ENCODE measurements at regions not wholly inside any gene's neighbourhood (a gene's known extent, or its start where the extent isn't known, plus 50 kb on each side); places are given as distances from the start of the nearest gene placed in this dataset.
"Not testable (repeated sequence)": the region's sequence is repeated elsewhere in the genome, so short reads cannot be mapped to it uniquely, and the experiment has no call there.

- DNase-seq: no peak
These were observed 51.4 kb downstream of the SLC41A2 start for GRCh38 chr12:104906695-104907094.

- not testable (repeated sequence) for DNase-seq
These were observed 52.6 kb downstream of the SLC41A2 start for GRCh38 chr12:104905446-104905845.

DNA sequence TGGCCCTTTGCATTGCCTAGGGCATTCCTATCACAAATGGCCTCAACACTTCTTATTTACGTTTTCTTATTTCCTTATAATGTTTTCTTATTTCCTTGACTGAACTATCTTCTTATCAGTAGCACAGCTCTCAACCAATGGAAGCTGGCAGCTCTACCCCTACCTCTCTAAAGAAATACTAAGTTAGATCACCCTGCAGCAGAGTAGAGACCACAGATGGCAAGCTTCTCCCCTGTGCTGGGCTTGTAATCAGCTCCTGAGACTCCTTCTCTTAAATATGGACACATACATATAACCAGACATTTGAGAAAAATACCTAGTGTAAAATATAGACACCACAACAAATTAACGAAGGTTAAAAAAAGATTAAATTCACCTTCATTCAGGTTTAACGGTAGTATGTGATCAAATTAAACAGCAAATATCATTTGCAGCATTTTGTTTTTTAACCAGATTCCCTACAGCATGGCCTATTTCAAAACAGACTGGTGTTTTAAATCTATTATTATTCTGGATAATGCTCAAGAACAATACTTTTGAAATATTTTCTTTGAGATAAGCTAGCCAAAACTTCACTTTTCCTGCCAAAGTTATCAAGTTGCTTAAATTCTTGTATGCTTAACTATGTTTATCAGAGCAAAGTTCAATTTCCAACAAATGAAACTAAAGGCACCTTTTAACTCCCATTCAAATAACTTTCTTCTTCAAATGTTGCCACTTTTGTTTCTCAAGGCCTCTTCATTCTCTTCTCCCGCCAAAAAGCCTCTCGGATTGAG, 54.3 kb downstream of the SLC41A2 start:
- no peak for DNase-seq

DNA sequence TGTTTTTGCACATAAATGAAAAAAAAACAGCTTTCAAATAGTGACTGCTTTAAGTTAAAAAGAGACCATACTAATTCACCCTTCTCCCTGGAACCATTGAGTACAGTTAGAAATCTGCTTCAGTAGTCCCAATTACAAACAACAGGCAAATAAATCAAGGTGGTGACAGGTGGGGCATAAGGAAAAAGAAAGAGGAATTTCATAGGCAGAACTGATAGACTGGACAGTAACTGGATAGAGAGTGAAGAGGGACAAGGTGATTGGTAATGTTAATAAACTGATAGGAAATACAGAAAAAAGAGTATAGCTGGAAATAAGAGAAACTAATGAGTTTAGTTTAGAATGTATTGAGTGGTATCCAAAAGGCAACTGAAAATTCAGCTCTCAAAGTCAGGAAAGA, 56.0 kb downstream of the SLC41A2 start:
- DNase-seq: no peak

GRCh38 chr12:104896710-104897109, 61.4 kb downstream of the SLC41A2 start:
- no peak for DNase-seq

DNA sequence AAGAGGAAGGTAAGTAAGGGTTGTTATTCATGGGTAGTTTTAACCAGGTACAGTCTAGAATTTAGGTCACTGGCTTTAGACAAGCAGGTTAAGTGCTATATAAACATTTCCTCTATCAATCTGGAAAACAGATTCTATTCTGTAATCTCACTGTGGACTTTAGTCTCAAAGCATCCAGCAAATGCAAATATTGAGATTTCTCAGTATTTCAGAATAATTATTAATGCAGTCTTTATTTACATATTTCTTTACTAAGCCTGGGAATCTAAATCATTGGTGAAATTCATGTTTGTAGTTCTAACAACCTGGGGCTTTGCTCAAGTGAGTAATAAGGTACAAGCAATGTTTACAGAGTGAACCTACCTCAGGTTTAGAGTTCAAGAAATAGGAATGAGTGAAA, 61.9 kb downstream of the SLC41A2 start:
- DNase-seq: no peak

DNA sequence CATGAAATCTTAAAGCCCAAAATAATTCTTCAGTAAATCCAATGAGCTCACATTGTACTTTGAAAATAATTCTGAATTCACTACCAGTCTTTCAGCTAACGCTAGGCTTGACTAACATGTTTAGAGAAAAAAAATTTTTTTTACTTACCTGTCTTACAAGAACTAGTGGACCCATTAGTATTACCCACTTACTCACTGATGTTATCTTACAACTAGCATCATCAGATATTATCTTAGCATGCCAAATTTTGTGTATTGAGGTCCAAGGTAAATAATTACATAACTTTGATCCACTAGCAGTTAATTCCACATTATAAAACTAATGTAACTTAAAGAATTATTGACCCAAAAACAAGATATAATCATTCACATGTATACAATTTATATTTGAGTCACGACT, 62.7 kb downstream of the SLC41A2 start:
- no peak for DNase-seq

DNA sequence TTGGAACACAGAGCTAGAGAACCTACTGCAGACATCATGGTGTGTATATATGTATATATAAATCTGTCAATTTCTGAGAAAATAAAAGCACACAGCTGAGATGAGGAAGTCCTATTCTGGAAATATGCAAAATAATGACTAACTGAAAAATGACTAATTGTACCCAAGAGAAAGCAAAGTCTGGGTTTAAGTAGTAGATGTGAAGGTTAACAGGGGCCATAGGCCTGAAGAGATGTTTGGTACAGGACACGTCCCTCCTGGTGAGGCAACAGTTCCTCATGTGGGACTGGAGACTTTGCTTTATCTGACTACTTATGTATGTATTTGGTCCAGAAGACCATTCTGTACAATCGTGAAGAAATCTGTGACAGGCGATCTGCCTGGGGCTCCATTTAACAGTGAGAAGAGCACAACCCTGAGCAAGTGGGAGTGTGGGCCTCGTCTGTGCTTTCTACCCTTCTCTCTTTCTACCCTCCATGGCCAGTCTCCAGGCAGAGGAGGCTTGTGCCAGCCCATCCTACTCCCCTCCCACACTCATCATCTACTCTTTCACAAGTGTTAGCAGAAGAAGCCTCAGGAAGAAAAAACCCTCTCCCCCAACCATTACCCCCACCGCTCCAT, 67.5 kb downstream of the SLC41A2 start:
- DNase-seq: peak; percentile 94

- DNase-seq: no peak
These were observed 68.4 kb downstream of the SLC41A2 start for GRCh38 chr12:104889735-104890134.

GRCh38 chr12:104888892-104889291, 69.2 kb downstream of the SLC41A2 start:
- no peak for DNase-seq

DNA sequence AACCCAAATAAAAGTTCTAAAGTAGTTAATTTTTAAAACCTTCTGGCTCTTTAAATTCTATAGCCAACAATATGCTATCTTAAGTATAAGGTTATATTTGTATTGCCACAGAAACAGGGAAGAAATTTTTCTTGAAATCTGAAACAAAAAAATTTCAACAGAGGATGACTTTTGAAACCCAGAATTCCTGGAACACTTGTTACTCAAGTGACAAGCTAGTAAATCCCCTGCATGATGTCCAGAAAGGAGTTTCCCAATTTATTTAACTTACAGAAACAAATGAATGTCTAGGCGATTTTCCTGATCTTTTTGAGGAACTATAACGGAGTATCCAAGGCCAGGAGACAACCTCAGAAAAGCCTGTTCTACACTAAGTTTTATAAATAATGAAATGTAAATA, 69.6 kb downstream of the SLC41A2 start:
- DNase-seq: peak; percentile 92

GRCh38 chr12:104887452-104887851, 70.6 kb downstream of the SLC41A2 start:
- DNase-seq: peak; percentile 65

DNA sequence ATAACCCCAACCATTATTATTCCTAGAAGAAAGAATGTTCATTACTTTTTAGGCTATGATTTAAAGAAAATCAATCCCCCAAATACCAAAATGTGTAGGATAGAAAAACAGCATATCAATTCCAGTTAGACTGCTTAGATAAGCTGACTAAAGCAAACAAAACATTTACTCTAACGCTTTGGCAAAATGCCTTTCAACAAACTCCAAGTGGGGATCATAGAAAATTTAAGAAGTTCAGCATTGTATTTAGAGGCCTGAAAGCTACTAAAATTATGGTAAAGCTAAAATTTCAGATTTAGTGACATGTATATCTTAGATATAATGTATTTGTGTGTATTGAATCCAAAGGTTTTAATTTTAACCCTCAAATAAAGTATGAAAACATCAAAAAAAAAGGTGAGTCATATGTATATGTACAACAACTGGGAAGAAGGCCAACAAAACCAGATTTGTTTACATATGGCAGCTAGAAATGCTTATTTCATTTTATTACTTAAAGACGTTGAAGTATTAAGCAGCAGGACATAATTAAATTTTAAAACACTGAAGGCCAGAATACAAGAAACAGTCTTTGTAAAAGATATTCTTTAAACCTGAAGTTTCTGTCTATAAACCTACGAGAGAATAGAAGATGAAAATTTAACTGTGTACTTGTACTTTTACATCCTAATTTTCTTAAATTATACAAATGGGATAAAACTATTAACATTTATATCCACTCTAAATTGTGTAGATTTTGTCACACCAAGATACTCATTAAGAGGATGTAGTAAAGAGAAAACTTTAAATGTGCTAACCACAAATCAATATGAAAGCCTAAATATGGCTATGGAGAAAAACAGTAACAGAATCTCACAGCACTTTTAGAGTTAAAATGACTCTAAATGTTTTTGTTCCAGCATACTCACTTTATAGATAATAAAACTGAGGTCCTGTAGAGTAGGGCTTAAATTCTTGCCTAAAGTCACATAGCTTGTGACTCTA, 71.4 kb downstream of the SLC41A2 start:
- DNase-seq: no peak

- DNase-seq: not testable (repeated sequence)
These were observed 79.2 kb downstream of the SLC41A2 start for GRCh38 chr12:104878858-104879257.

DNA sequence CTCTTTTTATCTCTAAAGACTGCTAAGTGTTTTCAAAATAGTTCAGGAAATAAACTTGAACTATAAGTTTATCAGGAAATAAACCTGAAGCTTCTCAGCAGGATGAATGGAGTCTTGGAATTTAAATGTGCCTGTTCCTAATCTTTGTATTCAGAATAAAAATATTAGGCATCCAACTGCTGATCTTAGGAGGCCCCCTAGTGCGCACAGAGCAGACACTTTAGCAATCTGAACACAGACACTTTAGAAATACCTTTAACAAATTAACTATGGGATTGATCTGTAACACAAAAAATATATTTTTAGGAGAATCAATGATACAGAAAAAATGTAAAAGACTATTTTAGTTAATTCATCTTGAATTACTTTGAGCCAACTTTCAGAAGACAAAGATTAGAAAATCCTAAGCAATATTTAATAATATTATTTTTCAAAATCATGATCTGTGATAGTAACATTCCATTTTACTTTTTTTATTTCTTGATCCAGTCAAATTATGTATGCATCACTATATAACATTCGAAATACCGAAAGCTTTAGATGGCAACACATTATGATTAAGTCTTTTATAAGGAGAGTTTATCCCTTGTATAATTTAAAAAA, 80.9 kb downstream of the SLC41A2 start:
- DNase-seq: no peak

DNA sequence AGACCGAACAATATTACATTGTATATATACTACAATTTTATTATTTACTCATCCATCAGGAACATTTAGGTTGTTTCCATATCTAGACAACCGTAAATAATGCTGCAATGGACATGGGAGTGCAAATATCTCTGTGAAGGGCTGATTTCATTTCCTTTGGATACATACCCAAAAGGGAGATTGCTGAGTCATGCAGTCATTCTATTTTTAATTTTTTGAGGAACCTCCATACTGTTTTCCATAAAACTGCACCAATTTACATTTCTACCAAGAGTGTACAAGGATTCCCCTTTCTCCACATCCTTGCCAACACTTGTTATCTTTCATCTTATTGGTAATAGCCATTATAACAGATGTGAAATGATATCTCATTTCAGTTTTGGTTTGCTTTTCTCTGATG, 84.7 kb downstream of the SLC41A2 start:
- peak; percentile 41 for DNase-seq

DNA sequence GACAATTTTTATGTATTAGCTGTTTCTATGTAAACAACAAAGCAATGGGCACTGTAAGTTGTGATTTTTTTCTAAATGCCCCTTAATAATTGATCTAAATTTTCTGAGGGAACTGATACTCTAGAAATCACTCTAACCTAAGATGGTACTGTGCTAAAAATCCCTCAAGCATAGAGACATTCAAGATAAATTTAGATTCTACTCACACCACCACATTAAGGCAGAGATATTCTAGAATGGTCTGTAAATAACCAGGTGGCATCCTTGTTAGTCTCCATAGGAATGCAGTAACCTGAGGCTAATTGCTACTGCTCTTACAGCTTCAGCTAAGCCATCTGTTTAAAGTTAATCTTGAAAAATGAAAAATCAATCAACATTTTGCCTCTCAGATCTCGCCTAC, 87.3 kb downstream of the SLC41A2 start:
- no peak for DNase-seq

DNA sequence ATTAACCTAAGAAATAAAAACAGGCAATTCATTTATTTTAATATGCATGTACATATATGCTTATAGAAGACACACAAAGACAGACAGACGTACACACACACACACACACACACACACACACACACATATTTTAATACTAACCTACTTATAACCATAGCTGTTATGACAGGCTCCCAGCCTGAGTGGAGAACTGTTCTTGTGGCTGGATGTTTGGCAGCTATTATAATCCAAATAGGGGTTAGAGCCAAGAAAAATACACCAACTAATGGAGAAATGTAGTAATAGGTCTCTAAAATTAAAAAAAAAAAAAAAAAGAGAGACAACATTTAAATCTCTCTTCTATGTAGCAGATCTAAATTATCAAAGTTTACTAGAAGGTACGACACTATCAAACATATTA, 91.8 kb downstream of the SLC41A2 start:
- no peak for DNase-seq

DNA sequence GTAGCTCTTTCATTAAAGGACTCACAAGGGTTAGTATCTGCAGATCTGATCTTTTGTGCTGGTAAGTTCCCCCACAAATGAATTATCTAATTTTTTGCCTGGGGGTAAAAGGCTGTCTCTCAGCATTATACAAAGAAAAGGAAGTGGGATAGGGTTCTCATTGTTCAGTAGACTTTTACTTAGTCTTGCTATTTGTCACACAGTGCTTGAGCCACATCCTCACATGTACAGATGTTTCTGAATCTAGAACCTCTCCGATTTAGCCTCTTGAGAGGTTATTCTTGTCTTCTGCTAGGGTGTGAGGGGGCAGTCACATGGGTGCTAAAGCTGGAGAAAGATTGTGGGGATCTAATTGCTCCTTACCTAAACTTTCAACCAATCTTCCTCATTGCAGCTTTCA, 93.0 kb downstream of the SLC41A2 start:
- DNase-seq: no peak

- DNase-seq: peak; percentile 46
These were observed 93.4 kb downstream of the SLC41A2 start for GRCh38 chr12:104864668-104865067.

DNA sequence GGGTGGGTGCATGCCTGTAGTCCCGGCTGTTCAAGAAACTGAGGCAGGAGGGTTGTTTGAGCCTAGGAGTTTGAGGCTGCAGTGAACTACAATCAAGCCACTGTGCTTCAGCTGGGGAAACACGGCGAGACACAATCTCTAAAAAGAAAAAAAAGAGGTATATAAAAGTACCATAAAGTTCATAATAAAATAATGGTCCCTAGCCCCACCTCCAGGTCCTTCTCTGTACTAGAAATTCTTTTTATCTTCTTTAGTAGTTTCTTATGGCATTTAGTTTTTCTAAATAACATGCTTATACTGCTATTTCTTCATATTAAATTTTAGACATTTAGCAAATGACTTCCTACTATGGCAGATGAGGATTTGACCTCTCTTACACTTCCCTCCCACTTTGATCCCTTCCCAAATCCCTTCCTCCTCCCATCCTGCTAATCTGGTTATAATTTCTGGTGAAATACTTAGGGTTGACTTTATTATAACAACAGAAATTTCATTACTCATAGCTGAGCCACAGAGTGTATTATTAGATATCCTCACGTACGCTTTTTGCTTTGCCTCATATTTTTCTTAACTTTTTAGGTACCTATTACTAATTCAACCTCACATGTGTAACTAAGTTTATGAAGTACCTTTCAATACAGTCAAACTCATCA, 94.7 kb downstream of the SLC41A2 start:
- no peak for DNase-seq

All from inflammatory macrophage treated with lipopolysaccharide for 4 hours (primary cell).